CD14-positive monocyte (primary cell): ENCODE measurements at regions not wholly inside any gene's neighbourhood (a gene's known extent, or its start where the extent isn't known, plus 50 kb on each side); places are given as distances from the start of the nearest gene placed in this dataset.

Source experiments
- DNase-seq, 3 donors: peaks; one replicate each; pipeline ENCODE4 v3.0.0-alpha.2; 2011 to 2022
- H2AFZ ChIP-seq: 2 replicates; pipeline ENCODE4 v1.6.0; 2012; ENCODE audit warnings: mild to moderate bottlenecking, low read depth, low read length, inconsistent platforms; ENCODE audit not compliant: insufficient read depth, poor library complexity, severe bottlenecking
- H3K27ac ChIP-seq, 2 donors: 1 replicate in 1 of 2; 2 replicates in 1 of 2; pipeline ENCODE4 v1.5.1; 2012 to 2013; ENCODE audit warnings: low read length in 2 of 2, control low read depth in 1 of 2, inconsistent platforms in 1 of 2, low read depth in 1 of 2, mild to moderate bottlenecking in 1 of 2
- H3K27me3 ChIP-seq, 2 donors: one replicate each; pipeline versions ENCODE4 v1.6.0 to v1.6.1; 2011 to 2013; ENCODE audit warnings: low read length in 2 of 2; ENCODE audit not compliant: control insufficient read depth in 2 of 2, insufficient read depth in 2 of 2
- H3K36me3 ChIP-seq, 2 donors: replicated peaks in 1 of 2; 1 replicate in 1 of 2; 2 replicates in 1 of 2; pipeline versions ENCODE4 v1.5.1 to v1.6.1; 2012 to 2013; ENCODE audit warnings: low read length in 2 of 2, control low read depth in 1 of 2, inconsistent platforms in 1 of 2, mild to moderate bottlenecking in 1 of 2; ENCODE audit not compliant: insufficient read depth in 2 of 2, control insufficient read depth in 1 of 2
- H3K4me1 ChIP-seq, 2 donors: 1 replicate in 1 of 2; 2 replicates in 1 of 2; pipeline versions ENCODE4 v1.5.1 to v1.6.1; 2012 to 2013; ENCODE audit warnings: low read length in 2 of 2, control low read depth in 1 of 2, inconsistent platforms in 1 of 2, mild to moderate bottlenecking in 1 of 2, moderate library complexity in 1 of 2; ENCODE audit not compliant: insufficient read depth in 2 of 2, control insufficient read depth in 1 of 2
- H3K4me2 ChIP-seq: replicated peaks from 2 replicates; pipeline ENCODE3; 2012; ENCODE audit warnings: low read length, moderate library complexity, mild to moderate bottlenecking; ENCODE audit not compliant: poor library complexity, severe bottlenecking; ENCODE audit errors: extremely low read depth
- H3K4me3 ChIP-seq, 3 experiments: fragments of 200-600 bp in 1 of 3; sonication (generic) in 1 of 3; replicated peaks in 1 of 3; 1 replicate in 2 of 3; 2 replicates in 1 of 3; pipeline ENCODE4 v1.5.1; 2011 to 2013; ENCODE audit warnings: low read length in 3 of 3, mild to moderate bottlenecking in 3 of 3, control low read depth in 2 of 3, low read depth in 2 of 3, inconsistent platforms in 1 of 3, moderate library complexity in 1 of 3
- H3K79me2 ChIP-seq: 2 replicates; pipeline ENCODE4 v1.6.0; 2012; ENCODE audit warnings: mild to moderate bottlenecking, control low read depth, inconsistent platforms, low read length, moderate library complexity; ENCODE audit not compliant: insufficient read depth
- H3K9ac ChIP-seq: 2 replicates; pipeline ENCODE4 v1.6.0; 2017; ENCODE audit warnings: low read length, mild to moderate bottlenecking; ENCODE audit not compliant: insufficient read depth, poor library complexity, severe bottlenecking
- H3K9me3 ChIP-seq, 2 donors: replicated peaks in 1 of 2; 1 replicate in 1 of 2; 2 replicates in 1 of 2; pipeline versions ENCODE4 v1.5.1 to v1.6.1; 2012 to 2013; ENCODE audit warnings: low read length in 2 of 2, control low read depth in 1 of 2; ENCODE audit not compliant: control insufficient read depth in 1 of 2, insufficient read depth in 1 of 2
- H4K20me1 ChIP-seq: 2 replicates; pipeline ENCODE4 v1.6.0; 2012; ENCODE audit warnings: mild to moderate bottlenecking, low read length, control low read depth, moderate library complexity; ENCODE audit not compliant: insufficient read depth
- H3K27ac Mint-ChIP-seq, 7 donors: one replicate each; pipeline ENCODE4 v1.8.0; 2020; ENCODE audit warnings: mild to moderate bottlenecking in 7 of 7, mixed read lengths in 7 of 7, moderate library complexity in 6 of 7, inconsistent platforms in 2 of 7
- H3K27me3 Mint-ChIP-seq, 3 donors: one replicate each; pipeline ENCODE4 v1.8.0; 2021 to 2022; ENCODE audit warnings: low read depth in 3 of 3, mild to moderate bottlenecking in 3 of 3, mixed read lengths in 3 of 3, moderate library complexity in 3 of 3, inconsistent platforms in 1 of 3
- H3K36me3 Mint-ChIP-seq, 2 donors: one replicate each; pipeline ENCODE4 v1.8.0; 2020; ENCODE audit warnings: mixed read lengths in 2 of 2, inconsistent platforms in 1 of 2, mild to moderate bottlenecking in 1 of 2
- H3K4me1 Mint-ChIP-seq: one replicate; pipeline ENCODE4 v1.8.0; 2020; ENCODE audit warnings: mild to moderate bottlenecking, mixed read lengths
- H3K4me3 Mint-ChIP-seq, 2 donors: one replicate each; pipeline ENCODE4 v1.8.0; 2020; ENCODE audit warnings: mild to moderate bottlenecking in 2 of 2, mixed read lengths in 2 of 2, moderate library complexity in 1 of 2
- H3K9me3 Mint-ChIP-seq, 7 donors: one replicate each; pipeline ENCODE4 v1.8.0; 2020 to 2022; ENCODE audit warnings: mixed read lengths in 7 of 7, mild to moderate bottlenecking in 6 of 7, moderate library complexity in 6 of 7, inconsistent platforms in 2 of 7
- CTCF ChIP-seq: fragments of 200-600 bp; IDR thresholded peaks from one replicate; pipeline ENCODE4 v1.8.0; 2022; ENCODE audit warnings: antibody characterized with exemption, mild to moderate bottlenecking
- WGBS: methylation state at CpG from one replicate; pipeline ENCODE4 v1.1.5; 2013; ENCODE audit warnings: missing lambda C conversion rate; ENCODE audit not compliant: insufficient coverage; 5-methylcytosine and 5-hydroxymethylcytosine counted together
- intact Hi-C, 2 donors: fragments of 100-400 bp; cut with micrococcal nuclease; formaldehyde crosslinking; loops; one replicate each; pipeline versions ENCODE4 v1.15.0 to v1.15.1; 2023

GRCh38 chr4:174398728-174399127 lies 115.0 kb downstream of the CEP44 start:
- Mint-ChIP-seq H3K36me3 (no peaks in the 10 kb centered on the region), H3K9me3 (peaks cover 0 to 3% (median 0%) of the 10 kb centered on the region in 7 donors), H3K27ac (no peak overlapping the region), H3K27me3 (peaks cover 0 to 1% (median 0%) of the 10 kb centered on the region in 3 donors), H3K4me1 (peaks cover 6% of the 10 kb centered on the region), H3K4me3 (no peak overlapping the region)
- H3K9ac ChIP-seq: no peak overlapping the region
- H4K20me1 ChIP-seq: no peaks in the 10 kb centered on the region
- H3K4me3 ChIP-seq: no peak overlapping the region
- no peak for TF ChIP-seq CTCF
- intact Hi-C loops: no loop called here
- H3K36me3 ChIP-seq: no peaks in the 10 kb centered on the region
- no peaks in the 10 kb centered on the region for H3K4me1 ChIP-seq
- H3K79me2 ChIP-seq: no peaks in the 10 kb centered on the region
- H2AFZ ChIP-seq: no peak overlapping the region
- WGBS: 100% methylated on average over 1 of the region's 2 CpGs
- H3K9me3 ChIP-seq: no peaks in the 10 kb centered on the region
- no peak for DNase-seq
- H3K27me3 ChIP-seq: no peaks in the 10 kb centered on the region
- H3K27ac ChIP-seq: no peak overlapping the region
- H3K4me2 ChIP-seq: no peak overlapping the region

DNA sequence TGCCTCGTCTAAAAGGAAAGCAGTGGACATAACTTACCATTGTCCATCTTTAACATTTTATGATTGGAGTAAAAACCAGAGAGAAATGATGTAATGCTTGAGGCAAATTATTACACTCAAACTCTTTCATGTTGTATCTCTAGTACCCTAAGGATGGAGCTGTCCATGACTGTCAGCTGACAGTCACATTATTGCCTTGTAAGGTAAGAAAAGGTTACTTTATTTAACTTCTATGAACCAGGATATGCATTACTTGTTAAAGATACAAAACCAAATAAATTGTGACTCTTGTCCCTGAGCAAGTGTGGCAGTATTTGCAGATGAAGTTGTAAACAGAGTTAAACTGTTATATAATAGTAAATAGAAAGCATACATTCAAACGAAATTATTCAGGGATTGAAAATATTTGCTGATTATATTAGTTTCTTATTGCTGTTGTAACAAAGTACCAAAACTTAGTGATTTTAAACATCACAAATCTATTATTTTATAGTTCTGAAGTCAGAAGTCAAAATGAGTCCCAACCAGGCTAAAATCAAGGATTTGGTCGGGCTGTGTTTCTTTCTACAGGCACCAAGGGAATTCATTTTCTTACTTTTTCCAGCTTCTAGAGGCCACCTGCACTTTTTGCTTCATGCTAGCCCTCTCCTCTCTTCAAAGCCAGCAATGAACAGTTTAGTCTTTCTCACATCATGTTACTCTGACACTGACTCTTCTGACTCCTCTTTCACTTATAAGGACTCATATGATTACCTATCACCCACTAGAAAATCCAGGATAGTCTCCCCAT lies 113.8 kb downstream of the CEP44 start:
- Mint-ChIP-seq H3K27ac (no peak overlapping the region), H3K36me3 (no peaks in the 10 kb centered on the region), H3K4me3 (no peak overlapping the region), H3K27me3 (peaks cover 0 to 3% (median 1%) of the 10 kb centered on the region in 3 donors), H3K4me1 (peaks cover 6% of the 10 kb centered on the region), H3K9me3 (peaks cover 0 to 3% (median 0%) of the 10 kb centered on the region in 7 donors)
- no peaks in the 10 kb centered on the region for H4K20me1 ChIP-seq
- H3K36me3 ChIP-seq: no peaks in the 10 kb centered on the region
- H3K27ac ChIP-seq: no peak overlapping the region
- H3K79me2 ChIP-seq: no peaks in the 10 kb centered on the region
- no peaks in the 10 kb centered on the region for H3K4me1 ChIP-seq
- WGBS: 100% methylated on average over 1 of the region's 3 CpGs
- no peaks in the 10 kb centered on the region for H3K9me3 ChIP-seq
- DNase-seq: no peak
- no peak overlapping the region for H3K9ac ChIP-seq
- no peak overlapping the region for H3K4me3 ChIP-seq
- H3K27me3 ChIP-seq: no peaks in the 10 kb centered on the region
- no peak for TF ChIP-seq CTCF
- H2AFZ ChIP-seq: no peak overlapping the region
- intact Hi-C loops: no loop called here
- H3K4me2 ChIP-seq: no peak overlapping the region
